Tibial artery (tissue), 4 donors: ENCODE measurements at regions not wholly inside any gene's neighbourhood (a gene's known extent, or its start where the extent isn't known, plus 50 kb on each side); places are given as distances from the start of the nearest gene placed in this dataset.
"Not testable (repeated sequence)": the region's sequence is repeated elsewhere in the genome, so short reads cannot be mapped to it uniquely, and the experiment has no call there.

Experiments used
- DNase-seq, 2 donors: peaks; one replicate each; pipeline ENCODE4 v3.0.0-alpha.2; 2019
- H3K27ac ChIP-seq, 2 donors: fragments of 200-600 bp; sonication (generic) in 1 of 2; 1 replicate in 1 of 2; 2 replicates in 1 of 2; pipeline ENCODE4 v1.5.1; 2018 to 2019; ENCODE audit warnings: mild to moderate bottlenecking in 1 of 2
- H3K27me3 ChIP-seq, 2 donors: fragments of 200-600 bp; sonication (generic) in 1 of 2; one replicate each; pipeline versions ENCODE4 v1.5.1 to v1.6.0; 2016 to 2019
- H3K36me3 ChIP-seq, 3 donors: fragments of 200-600 bp; sonication (generic) in 2 of 3; one replicate each; pipeline ENCODE4 v1.5.1; 2016 to 2019; ENCODE audit warnings: mild to moderate bottlenecking in 2 of 3
- H3K4me1 ChIP-seq, 4 donors: fragments of 200-600 bp; sonication (generic) in 2 of 4; 1 replicate in 3 of 4; 2 replicates in 1 of 4; pipeline ENCODE4 v1.5.1; 2016 to 2019
- H3K4me3 ChIP-seq, 2 donors: fragments of 200-600 bp; sonication (generic) in 1 of 2; 1 replicate in 1 of 2; 2 replicates in 1 of 2; pipeline ENCODE4 v1.5.1; 2018 to 2019; ENCODE audit warnings: mild to moderate bottlenecking in 2 of 2
- H3K9me3 ChIP-seq, 3 donors: fragments of 200-600 bp; sonication (generic) in 1 of 3; one replicate each; pipeline ENCODE4 v1.5.1; 2016 to 2019
- intact Hi-C: fragments of 100-400 bp; cut with DNase I; formaldehyde crosslinking; loops from one replicate; pipeline ENCODE4 v1.15.0; 2023; ENCODE audit warnings: low total_unique reads
- TF ChIP-seq, protein P1 (sequence below), 2 experiments: fragments of 200-600 bp in 1 of 2; fragments of 450-650 bp in 1 of 2; IDR thresholded peaks; one replicate each; pipeline ENCODE4 v1.5.1; 2017 to 2019; ENCODE audit warnings: antibody characterized with exemption in 2 of 2, mild to moderate bottlenecking in 1 of 2, moderate library complexity in 1 of 2

DNA sequence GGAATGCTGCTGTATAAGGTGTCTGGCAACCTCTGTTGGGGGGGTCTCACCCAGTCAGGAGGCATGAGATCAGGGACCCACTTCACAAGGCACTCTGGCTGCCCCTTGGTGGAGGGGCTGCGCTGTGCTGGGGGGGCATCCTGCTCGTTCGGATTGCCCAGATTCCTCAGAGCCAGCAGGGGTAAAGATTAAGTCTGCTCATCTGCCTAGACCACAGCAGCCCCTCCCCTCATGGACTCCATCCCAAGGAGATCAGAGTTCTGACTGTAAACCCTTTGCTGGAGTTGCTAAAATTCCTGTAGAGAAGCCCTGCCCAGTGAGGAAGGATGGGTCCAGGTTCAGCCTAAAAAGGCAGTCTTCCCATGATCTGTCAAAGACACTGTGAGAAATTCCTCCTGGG, 262.0 kb upstream of the C9orf72 start:
- Histone ChIP-seq H3K4me1 (no peaks in the 10 kb centered on the region), H3K27ac (no peak overlapping the region), H3K36me3 (no peaks in the 10 kb centered on the region), H3K27me3 (peaks cover 0 to 4% of the 10 kb centered on the region in 2 donors), H3K4me3 (no peak overlapping the region), H3K9me3 (no peaks in the 10 kb centered on the region)
- TF ChIP-seq, protein P1, sequence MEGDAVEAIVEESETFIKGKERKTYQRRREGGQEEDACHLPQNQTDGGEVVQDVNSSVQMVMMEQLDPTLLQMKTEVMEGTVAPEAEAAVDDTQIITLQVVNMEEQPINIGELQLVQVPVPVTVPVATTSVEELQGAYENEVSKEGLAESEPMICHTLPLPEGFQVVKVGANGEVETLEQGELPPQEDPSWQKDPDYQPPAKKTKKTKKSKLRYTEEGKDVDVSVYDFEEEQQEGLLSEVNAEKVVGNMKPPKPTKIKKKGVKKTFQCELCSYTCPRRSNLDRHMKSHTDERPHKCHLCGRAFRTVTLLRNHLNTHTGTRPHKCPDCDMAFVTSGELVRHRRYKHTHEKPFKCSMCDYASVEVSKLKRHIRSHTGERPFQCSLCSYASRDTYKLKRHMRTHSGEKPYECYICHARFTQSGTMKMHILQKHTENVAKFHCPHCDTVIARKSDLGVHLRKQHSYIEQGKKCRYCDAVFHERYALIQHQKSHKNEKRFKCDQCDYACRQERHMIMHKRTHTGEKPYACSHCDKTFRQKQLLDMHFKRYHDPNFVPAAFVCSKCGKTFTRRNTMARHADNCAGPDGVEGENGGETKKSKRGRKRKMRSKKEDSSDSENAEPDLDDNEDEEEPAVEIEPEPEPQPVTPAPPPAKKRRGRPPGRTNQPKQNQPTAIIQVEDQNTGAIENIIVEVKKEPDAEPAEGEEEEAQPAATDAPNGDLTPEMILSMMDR (IDR thresholded peaks at IDR 0.05): no peak
- no peak for DNase-seq
- intact Hi-C loops: no loop called here

DNA sequence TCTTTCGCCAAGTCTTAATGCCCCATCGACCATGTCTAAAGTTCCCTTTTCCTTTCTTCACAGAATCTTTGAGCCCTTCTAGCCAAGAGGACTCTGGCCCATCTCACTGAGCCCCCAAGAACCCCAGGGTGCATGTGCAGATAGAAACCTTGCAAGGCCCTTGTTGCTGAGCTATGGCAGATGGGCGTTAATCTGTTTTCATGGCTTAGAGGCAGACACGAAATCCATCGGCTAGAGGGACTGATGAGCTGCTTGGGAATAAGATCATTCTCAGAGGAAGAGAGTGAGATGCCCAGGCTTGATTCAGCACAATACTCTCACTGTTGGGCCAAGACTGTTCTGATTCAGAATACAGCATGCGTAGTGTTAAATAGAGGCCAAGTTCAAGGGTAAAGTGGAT, 262.5 kb upstream of the C9orf72 start:
- Histone ChIP-seq H3K4me1 (no peaks in the 10 kb centered on the region), H3K4me3 (no peak overlapping the region), H3K9me3 (no peaks in the 10 kb centered on the region), H3K27me3 (peaks cover 0 to 4% of the 10 kb centered on the region in 2 donors), H3K27ac (no peak overlapping the region), H3K36me3 (no peaks in the 10 kb centered on the region)
- TF ChIP-seq, protein P1 (IDR thresholded peaks at IDR 0.05): no peak
- intact Hi-C loops: no loop called here
- DNase-seq: no peak

DNA sequence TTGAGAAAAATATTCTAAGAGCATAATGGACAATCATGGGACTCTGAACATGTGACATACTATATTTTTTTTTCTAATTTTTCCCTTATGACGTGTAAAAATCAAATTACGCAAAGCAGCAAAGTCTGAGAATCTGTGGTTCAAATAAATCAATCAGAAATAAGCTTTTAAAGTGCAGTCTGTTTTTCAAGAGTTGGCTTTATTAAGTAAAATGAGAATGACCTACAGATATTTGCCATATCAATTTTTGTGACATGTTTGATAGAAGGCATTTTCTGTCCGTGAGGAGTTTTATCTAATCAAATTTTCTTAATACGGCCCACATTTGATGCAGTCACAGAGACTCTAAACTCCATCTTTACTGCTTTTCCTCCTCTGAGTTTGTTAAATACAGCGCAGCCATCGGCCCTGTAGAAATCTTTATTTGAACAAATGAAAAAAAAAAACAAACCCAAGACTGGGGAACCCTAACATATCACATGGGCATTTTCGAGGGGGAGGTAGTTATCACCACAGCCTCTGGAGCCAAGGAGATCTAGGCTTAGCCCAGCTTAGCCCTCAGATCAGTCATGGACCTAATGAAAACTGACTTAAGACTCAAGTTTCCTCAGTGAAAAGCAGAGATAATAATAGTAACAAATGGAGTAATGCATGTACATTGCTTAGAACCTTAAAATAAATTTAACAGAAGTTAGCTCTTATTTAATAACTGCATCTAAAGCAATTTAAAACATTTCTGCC, 263.6 kb upstream of the C9orf72 start:
- Histone ChIP-seq H3K4me1 (no peaks in the 10 kb centered on the region), H3K9me3 (no peaks in the 10 kb centered on the region), H3K27me3 (peaks cover 0 to 4% of the 10 kb centered on the region in 2 donors), H3K36me3 (no peaks in the 10 kb centered on the region), H3K4me3 (no peak overlapping the region), H3K27ac (no peak overlapping the region)
- no peak for DNase-seq
- intact Hi-C loops: no loop called here
- TF ChIP-seq, protein P1 (IDR thresholded peaks at IDR 0.05): no peak

DNA sequence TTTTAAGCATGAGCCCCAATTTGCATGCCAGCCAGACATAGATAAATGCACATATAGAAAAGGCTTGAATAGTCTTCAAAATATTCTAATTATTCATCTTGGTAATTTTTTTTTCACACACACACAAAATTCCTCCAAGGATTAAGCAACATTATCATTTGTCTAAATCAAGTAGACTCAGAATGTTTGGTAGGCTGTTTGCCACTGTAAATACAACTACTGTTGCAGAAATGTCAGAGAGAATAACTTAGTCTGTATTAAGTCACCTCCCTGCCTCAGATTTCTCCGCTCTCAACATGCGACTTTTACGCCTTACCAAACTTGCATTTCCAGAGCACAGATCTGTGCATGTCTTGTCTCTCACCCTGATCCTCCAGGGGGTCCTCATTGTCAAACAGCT, 265.6 kb upstream of the C9orf72 start:
- no peak overlapping the region for H3K4me3 ChIP-seq
- no peak for DNase-seq
- no peaks in the 10 kb centered on the region for H3K9me3 ChIP-seq
- intact Hi-C loops: no loop called here
- H3K27ac ChIP-seq: no peak overlapping the region
- no peaks in the 10 kb centered on the region for H3K36me3 ChIP-seq
- peaks cover 0 to 4% of the 10 kb centered on the region in 2 donors for H3K27me3 ChIP-seq
- H3K4me1 ChIP-seq: no peaks in the 10 kb centered on the region
- TF ChIP-seq, protein P1 (IDR thresholded peaks at IDR 0.05): no peak

DNA sequence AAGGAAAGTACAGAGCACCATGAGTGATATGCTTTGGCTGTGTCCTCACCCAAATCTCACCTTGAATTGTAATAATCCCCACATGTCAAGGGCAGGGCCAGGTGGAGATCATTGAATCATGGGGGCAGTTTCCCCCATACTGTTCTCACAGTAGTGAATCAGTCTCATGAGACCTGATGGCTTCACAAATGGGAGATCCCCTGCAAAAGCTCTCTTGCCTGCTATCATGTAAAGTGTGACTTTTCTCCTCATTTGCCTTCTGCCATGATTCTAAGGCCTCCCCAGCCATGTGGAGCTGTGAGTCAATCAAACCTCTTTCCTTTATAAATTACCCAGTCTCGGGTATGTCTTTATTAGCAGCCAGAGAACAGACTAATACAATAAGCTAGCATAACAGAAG, 266.5 kb upstream of the C9orf72 start:
- not testable (repeated sequence) for H3K4me1 ChIP-seq, H3K27ac ChIP-seq, H3K9me3 ChIP-seq, H3K36me3 ChIP-seq, DNase-seq, H3K27me3 ChIP-seq, H3K4me3 ChIP-seq
- intact Hi-C loops: loop anchor here (2.0 kb wide), 1 partner anchor 29 kb away; no protein-coding TSS in a partner anchor

DNA sequence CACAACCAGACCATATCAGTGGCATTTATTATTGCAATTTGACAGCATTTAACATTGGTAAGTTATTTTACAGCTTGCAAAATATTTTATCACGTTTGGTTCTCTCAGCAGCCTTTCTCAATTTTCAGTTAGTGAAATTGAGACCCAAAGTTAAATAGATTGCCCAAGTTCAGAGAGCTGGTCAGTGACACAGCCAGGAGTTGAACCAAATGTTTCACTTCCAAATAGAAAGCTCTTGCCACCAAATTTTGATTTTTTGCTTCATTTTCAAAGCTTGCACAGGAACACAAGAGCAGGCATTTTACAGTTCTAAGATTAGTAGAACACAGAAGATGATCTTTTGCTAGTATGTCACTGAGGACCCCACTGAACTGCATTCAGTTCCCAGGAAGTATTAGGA, 271.5 kb upstream of the C9orf72 start:
- Histone ChIP-seq H3K36me3 (no peaks in the 10 kb centered on the region), H3K4me1 (no peaks in the 10 kb centered on the region), H3K9me3 (no peaks in the 10 kb centered on the region), H3K27ac (no peak overlapping the region), H3K4me3 (no peak overlapping the region), H3K27me3 (no peaks in the 10 kb centered on the region)
- intact Hi-C loops: no loop called here
- TF ChIP-seq, protein P1 (IDR thresholded peaks at IDR 0.05): no peak
- DNase-seq: no peak
